ENCODE measurements at regions not wholly inside any gene's neighbourhood (a gene's known extent, or its start where the extent isn't known, plus 50 kb on each side); places are given as distances from the start of the nearest gene placed in this dataset.

DNA sequence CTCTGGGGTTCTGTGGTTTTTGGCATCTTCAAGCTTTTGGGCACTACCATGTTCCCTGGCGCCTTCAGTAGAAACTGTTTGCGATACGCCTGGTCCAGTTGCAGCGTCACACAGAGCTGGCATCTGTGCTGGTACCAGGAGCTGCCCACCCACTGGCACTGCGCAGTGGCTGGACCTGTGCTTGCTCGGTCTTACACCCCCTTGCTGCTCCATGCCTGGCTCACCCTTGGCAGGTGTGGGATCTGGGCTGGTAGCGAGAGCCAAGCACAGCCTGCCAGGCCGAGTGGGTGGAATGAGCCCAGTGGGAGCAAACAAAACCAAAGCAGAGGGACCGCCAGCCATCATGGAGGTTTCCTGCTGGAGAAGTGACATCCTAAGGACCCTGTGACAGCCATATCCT lies 170.2 kb upstream of the IRX2 start:
- TF ChIP-seq, protein P1, sequence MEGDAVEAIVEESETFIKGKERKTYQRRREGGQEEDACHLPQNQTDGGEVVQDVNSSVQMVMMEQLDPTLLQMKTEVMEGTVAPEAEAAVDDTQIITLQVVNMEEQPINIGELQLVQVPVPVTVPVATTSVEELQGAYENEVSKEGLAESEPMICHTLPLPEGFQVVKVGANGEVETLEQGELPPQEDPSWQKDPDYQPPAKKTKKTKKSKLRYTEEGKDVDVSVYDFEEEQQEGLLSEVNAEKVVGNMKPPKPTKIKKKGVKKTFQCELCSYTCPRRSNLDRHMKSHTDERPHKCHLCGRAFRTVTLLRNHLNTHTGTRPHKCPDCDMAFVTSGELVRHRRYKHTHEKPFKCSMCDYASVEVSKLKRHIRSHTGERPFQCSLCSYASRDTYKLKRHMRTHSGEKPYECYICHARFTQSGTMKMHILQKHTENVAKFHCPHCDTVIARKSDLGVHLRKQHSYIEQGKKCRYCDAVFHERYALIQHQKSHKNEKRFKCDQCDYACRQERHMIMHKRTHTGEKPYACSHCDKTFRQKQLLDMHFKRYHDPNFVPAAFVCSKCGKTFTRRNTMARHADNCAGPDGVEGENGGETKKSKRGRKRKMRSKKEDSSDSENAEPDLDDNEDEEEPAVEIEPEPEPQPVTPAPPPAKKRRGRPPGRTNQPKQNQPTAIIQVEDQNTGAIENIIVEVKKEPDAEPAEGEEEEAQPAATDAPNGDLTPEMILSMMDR (conservative IDR thresholded peaks at IDR 0.05; ENCODE audit: low read depth, low read length): no peak
- TF ChIP-seq EZH2 (IDR thresholded peaks at IDR 0.05; ENCODE audit: low read length, unreplicated experiment): no peak
- TF ChIP-seq EZH2phosphoT487 (IDR thresholded peaks at IDR 0.05; ENCODE audit: borderline replicate concordance, low read length): no peak
